OCI-M2 (cell line): ENCODE measurements at regions not wholly inside any gene's neighbourhood (a gene's known extent, or its start where the extent isn't known, plus 50 kb on each side); places are given as distances from the start of the nearest gene placed in this dataset.

ENCODE experiments used
- DNase-seq: peaks from one replicate; lab custom pipeline; 2025; ENCODE audit not compliant: unreplicated experiment; lab: John Stamatoyannopoulos, UW

DNA sequence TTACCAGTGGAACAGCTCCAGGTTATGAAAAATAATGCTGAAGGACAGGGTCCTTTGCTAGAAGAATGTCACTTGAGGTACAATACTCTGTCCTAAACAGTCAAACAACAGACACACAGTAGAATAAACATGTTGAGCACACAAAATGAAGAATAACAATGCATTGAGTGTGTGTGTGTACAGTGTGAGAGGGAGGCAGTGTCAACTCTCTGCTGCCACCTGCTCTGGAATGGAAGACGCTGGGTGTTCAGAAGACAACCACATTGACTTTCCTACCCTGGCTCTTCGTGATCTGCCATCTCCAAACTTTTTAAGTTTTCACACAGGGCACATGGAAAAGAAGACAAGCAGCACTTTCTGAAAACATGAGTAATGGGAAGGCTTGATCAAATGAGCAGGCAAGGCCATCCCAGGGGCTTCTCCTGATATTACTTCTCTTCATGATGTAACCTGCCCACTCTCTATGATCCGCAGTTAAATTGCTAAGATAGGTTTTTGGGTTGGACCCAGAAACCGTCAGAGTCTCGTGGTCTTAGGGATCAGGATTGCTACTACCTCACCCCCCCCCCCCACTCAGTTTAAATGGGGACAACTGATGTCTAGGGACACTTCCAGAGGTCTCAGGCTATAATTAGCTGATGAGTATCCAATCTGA lies 533.2 kb upstream of the TNP1 start:
- DNase-seq = no peak

DNA sequence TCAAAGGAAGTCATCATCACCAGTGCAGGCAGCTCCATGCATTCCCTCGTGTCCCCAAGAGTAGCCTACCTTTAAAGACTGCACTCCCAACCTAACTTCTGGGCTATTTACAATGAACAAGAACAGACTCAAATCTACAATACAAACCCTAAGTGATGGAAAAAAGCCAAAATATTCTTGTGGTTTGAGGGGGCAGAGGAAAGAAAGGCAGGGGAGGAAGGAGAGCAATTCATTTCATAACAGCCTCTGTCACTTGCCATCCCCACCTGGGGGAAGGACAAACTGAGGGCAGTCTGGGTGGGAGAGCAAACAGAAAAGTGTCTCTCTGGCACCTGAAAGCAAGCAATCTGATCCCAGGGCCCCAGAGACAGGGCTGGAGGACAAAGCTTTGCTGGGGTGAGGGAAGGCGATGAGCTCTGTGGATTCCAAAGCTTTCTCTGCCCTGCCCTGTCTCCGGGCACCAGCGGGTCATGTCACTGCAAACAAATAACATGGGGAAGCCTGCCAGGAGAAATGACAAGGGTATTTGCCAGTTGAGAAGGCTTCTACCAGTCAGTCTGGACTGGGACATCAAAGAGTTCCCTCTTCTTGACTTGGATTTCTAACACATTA lies 528.0 kb upstream of the TNP1 start:
- DNase-seq = no peak

DNA sequence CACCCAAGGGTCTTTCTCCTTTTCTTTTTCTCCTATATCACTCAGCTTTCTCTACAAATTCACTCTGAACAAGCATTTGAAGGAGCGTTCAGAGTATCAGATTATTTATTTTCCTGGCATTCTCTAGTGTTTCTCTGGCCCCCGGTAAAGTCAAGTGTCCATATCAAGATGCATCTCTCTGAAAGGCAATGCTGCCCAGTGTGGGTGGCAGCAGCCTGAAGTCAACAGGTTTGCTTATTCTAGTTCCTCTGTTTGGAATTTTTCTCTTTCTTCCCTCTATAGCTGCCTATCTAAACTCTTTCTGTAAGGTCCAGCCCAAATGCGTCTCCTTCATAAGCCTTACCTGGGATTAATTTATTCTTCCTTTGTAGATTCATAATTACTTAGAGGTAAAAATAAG lies 526.2 kb upstream of the TNP1 start:
- no peak for DNase-seq

DNA sequence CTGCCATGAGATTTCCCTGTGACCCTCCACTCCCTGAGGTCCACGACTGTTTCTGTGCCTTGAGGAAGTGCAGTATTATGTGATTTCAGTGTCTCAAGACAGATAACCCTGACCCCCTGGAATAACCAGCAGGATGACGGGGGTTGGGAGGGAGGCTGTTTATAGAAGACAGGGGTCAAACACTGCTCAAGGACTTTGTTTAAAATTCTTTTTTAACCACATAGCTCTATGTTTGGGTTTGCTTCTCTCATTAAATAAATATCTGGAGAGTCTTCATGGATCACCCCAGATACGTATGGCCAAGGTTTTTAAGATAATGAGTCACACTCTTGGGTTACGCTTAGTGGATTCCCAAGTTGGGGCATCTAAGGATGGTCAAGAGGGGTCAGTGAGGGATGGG lies 523.8 kb upstream of the TNP1 start:
- no peak for DNase-seq

DNA sequence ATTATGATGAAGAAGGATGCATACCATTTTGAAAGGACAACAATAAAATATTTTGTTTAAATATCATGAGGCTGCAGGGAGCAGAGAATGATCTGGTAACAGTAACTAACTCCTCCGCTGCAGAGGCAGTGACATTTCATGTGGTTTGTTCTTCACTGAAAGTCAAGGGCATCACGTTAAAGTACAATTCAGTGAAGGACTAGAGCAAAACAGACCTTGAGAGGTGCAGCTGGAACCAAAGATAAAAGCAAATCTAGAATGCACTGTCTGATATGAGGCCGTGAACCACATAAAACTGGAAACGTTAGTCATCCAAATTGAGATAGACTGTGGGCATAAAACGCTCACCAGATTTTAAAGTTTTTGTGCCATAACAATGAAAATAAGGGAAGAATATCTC lies 522.9 kb upstream of the TNP1 start:
- no peak for DNase-seq

DNA sequence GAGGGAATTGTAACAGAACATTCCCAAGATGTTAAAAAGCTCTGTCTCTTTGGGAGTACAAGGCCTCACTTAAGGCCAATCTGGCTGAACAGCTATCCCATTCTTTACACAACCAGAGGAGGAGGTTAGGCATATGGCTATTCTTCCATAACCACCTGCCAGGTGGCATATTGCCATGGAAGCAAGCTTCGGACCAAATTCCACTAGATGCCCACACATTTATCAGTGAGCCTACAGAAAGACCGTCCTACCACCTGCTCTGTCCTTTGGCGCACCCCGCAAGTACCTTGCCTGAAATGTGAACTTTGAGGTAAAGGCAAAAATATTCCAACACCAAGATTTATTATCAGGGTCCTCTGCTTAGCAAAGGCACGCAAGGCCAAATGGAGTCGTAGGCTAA lies 519.9 kb upstream of the TNP1 start:
- no peak for DNase-seq

DNA sequence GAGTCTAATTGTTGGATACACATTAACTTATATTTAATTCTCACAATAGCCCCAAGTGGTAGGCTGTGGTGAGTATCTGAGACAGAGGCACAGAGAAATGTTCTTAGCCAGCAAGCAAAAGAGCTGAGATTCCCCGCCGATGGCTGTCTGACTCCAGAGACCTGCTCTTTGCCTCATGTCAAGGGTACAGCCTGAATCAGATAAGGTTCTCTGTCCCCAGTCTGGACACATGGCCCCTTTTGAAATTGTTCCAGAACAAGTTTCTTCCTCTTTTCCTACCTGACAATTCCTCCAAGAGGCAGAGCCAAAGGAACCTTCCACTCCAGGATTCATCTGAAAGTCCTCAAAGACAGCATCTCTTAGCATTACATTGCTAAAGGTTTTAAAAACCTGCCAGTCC lies 512.9 kb upstream of the TNP1 start:
- DNase-seq = no peak

DNA sequence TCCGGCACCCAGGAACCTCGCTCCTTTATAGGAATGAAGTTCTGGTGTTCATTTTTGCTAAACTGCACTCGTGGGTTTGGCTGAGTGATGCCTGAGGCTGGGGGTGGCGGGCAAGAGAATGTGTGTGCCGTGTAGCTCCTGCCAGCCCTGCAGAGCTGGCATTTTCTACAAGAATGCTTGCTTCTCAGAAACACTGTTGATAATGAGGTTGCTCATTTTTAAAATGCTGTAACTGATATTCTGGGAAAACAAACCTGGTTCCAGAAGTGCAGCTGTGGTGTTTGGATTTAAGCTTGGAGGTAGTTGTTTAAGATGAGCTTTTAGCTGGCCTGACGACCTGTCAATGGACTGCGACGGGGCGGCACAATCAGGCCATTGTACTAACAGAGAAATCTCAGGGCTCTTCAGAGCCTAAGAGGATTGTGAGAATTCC lies 511.9 kb upstream of the TNP1 start:
- DNase-seq = no peak

DNA sequence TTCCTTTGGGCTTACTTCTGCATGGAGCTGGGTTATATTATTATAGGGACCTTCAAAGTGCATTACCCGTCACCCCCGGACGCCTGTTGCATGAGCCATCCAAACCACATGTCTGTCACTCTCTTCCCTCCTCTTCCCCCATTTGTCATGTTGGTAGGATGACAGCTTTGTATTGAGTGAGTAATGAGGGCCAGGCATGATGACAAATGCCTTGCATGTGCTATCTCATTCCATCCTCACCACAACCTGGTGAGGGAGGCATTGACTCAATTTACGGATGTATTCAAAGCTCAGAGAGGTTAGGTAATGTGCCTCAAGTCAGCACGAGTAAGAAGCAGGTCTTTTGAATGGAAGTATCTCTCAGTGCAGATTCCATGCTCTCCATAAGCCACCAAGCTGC lies 510.5 kb upstream of the TNP1 start:
- no peak for DNase-seq

DNA sequence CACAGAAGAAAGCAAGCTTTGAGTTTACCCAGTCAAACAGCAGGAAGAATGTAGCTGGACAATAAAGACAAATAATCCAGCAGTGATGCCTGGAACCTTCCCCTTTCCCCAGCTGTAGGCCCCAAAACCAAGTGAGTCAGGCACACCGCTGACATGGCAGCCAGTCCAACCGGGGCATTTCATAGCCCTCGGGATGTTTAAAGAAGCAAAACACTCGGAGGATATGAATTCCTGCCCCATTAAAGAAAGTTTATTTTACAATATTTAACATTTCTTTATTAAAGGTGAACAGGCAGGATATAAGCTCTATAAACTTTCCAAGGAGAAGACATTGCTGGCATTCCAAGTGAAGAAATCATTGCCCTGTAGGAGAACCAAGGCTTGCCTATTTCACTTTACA lies 507.6 kb upstream of the TNP1 start:
- no peak for DNase-seq

DNA sequence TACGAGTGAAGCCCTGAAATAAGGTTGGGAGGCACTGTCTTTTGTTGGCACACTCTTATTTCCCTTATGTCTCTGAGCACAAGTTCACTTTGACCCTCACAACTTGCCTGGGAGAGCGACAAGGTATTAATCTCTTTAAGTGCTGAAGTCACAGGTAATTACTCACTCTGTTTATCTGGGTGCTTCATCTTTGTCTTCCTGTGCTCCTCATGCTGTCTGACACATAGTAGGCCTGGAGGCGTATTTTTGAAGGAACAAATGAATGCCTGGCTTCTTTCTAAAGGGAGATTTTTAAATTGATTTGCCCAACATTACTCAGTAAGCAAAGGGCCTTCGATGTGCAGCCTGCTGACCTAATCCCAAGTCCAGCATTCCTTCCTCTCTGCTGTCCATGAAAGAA lies 507.1 kb upstream of the TNP1 start:
- DNase-seq = no peak

DNA sequence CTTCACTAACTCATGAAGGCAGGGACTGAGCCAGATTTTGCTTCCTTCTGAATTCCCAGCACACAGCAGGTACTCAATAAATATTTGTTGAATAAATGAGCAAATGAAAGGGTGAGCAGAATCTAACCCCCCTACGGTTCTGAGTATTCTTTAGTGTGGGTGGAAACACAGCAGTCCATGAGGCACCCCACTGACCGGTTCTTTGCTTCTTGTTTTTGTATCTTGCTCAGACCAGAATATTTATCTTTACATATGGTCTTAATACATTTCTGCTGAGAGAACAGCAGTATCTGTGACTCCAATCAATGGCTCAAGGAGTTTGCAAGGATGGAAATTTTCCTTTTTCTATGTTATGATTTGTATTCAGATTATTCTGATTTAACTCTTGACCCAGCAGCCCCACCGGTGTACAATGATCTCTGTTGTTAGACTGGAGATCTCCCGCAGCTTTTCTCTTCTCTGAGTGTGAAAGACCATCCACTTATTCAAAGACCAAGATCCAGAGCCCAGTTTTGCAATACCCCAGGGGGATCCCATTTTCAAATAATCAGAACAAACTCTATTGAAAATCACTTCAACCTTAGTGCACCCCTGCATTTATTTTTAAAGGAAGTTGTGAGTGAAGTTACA lies 506.5 kb upstream of the TNP1 start:
- DNase-seq = no peak

DNA sequence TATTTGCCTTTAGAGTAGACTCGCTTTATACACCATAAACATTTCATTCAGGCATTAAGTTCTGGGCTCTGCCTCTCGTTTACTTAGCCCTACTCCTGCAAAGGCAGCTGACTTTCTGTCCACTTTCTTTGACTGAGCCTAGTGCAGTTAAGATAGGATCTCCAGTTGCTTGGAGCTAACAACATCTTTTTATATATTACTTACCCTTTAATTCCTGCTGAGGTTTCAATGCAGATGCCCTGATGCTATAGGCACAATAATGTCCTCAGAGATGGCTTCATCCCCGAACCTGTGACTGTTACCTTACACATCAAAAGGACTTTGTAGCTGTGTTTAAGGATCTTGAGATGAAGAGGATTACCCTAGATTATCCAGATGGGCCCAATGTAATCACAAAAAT lies 505.8 kb upstream of the TNP1 start:
- no peak for DNase-seq

DNA sequence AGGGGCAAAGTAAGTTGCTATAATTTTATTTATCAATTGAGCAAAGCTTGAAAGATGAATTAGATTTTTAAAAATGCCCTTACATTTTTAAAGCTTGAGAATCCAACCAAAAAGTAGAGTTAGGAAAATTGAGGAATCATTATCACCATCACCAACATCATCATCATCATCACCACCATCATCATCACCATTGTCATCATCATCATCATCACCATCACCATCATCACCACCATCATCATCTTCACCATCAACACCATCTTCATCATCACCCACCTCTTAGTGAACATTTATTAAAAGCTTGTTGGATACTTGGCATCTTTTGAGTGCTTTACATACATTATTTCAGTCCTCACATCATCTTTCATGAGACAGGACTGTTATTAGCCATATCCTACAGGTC lies 504.4 kb upstream of the TNP1 start:
- DNase-seq = no peak

DNA sequence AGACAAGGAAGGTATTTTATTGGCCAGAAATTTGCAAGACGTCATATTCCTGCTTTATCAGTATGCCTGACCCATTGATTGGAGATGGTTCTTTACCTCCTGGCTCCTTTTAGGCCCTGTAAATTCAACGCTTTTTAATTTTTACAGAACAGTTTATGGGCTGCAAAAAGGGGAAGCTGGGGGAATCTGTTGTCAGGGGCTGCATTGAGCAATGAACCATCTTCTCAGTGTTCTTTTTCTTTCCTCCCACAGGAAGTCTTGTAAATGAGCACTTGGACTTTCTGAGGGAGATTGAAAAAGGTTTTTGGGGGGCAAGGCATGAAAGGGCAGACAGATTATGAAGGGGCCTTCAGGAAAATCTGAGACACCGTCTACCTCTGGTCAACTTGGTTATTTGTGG lies 503.6 kb upstream of the TNP1 start:
- DNase-seq = no peak

DNA sequence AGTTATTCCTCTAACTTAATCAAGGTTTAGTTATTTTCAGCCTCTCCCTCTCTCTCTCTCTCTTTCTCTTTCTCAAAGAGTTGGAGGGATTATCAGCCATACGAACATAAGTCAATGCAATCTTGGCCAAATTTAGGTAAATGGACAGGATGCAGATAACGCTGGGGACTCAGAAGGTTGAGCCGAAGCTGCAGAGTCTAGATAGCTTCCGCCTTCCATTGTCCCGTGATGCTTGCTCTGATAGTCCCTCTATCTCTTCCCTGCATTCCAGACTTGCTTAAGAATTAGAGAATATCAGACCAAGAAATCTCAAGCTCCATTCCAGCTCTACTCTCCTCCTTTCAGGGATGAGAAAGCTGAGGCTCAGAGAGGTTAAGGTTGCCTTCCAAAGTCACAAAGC lies 502.8 kb upstream of the TNP1 start:
- DNase-seq = no peak

DNA sequence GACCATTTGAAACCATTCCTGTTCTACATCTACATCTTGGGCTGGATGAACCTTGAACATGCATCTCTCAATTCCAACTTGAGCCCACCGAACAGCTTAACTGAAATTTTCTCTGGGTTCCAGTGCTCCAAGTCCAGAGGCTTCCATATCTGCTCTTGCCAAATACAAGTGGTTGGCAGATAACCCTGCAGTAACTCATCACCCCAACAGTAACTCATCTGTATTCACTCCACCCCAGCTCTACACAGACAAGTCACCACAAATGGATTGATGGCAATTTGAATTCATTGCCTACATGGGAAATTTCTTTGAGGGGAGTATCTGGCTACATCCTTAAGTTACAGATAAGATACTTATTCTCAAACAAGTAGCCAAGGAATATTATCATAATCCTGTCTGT lies 502.4 kb upstream of the TNP1 start:
- DNase-seq = no peak

DNA sequence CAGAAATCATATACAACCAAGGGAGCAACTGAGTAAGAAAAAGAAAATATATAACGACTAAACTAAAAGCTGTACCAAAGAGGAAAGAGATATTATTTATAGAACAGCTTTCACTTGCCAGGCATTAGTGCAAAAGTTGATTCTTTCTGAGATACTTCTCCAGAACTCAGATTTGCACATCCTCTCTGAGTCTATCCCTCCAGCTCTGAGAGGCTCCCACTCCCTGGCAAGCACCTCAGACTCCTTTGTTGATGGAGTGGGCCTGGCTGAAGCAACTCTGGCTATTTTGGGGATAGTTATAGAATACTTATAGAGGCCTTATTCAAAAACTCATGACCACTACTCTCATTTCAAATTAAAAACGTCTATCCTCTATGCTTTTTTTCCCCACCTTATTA lies 501.6 kb upstream of the TNP1 start:
- no peak for DNase-seq

DNA sequence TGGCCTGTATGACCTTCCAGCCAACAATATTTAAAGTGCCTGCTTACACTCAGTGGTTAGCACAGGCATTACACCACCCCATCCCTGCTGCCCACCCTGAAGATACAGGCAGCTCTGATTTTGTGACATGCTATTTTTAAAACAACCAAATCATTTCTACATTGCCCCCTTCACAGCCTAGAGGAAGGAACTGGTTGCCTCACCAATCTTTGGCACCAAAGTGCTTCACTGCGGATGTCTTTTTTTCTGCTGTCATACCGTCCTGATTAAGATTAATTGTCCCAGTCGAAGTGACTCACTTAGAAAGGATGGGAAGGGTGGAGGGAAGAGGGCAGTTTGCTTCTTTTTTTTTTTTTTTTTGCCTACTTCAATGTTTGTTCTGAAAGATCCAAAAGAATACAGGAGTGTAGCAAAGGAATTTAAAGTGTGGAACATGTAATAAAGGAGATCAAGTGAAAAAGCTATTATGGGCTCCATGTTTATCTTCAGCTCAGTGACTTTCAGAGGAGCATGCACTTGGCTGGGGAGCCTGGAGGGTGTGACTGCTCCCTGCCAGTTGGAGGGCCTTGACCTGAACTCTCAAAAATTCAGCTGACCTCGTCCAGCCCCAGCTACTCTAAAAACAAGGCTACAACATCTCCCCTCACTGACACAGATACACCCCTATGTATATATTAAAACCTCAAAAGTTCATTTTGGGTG lies 501.1 kb upstream of the TNP1 start:
- DNase-seq = no peak

DNA sequence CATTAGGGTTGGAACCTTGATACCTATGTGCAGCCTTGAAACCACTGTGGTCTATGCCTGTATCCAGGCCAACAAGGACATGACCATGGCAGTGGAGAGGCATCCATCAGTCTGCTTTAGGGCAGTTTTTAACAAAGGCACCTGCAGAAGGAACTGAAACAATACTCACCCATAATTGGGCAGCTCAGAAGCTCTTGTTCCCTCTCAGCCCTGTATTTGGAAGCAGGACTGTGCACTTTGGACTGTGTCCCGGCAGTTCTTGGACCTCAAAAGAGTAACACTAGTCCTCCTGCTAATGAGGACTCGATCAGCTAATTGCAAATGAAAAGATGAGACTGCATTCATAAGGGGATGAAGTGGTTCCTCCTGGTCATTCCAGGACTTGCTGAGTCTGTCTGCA lies 500.2 kb upstream of the TNP1 start:
- no peak for DNase-seq

DNA sequence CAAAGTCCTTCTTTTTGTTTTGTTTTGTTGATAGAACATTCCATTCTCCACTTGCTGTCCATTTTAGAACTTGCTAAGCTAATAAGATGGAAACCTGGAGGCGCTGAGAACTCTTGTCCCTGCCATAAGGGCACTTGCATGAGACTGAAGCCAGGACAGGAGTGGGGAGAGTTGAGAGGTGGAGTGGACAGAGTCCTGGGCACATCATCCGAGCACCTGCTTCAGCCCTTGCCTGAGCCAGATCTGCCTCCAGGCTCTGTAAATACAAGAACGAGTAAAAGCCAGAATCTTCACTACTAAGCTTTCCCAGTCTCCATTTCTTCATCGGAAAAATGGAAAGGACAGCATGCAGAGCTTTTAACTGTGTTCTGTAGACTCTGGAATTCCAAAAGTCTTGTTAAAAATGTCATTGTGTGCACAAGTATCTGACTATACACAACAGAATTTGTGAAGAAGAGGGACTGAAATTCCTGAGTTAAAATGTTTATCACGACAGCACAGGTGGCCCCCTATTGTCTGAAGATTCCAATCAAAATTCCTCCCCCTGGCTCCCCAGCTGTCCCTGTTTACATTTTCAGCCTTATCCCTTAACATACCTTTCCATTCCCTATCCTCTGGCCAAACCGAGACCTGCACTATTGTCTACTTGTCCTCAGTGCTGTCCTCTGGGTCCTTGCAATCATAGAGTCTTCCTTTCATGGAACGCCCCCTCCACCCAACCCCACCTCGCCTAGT lies 498.2 kb upstream of the TNP1 start:
- DNase-seq = no peak

DNA sequence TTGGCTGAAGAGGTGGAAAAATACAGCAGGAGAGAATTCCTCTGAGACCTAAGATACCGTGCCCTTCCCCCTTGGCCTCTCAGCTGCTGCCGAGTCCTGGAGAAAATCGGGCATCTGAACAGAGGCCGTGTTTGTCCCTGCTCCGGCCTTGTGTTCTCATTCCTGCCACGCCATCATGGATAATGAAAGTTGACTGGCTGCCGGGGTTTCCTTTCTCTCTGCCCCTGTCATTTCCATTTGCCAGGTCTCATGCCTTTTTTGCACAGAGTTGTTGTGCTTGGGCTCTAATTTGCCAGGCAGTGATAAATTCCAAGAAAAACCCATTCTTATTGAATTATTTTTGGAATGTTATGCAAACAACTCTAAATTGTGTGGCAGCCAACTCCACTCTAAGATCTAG lies 496.9 kb upstream of the TNP1 start:
- DNase-seq = no peak
